Neuronal stem cell (in vitro differentiated cells): ENCODE measurements at regions not wholly inside any gene's neighbourhood (a gene's known extent, or its start where the extent isn't known, plus 50 kb on each side); places are given as distances from the start of the nearest gene placed in this dataset.

Source experiments
- DNase-seq: peaks from one replicate; pipeline ENCODE4 v3.0.0-alpha.2; 2013; ENCODE audit warnings: low spot score
- H2AFZ ChIP-seq: one replicate; pipeline ENCODE4 v1.6.1; 2013; ENCODE audit warnings: mild to moderate bottlenecking, low read length, inconsistent platforms
- H2AK5ac ChIP-seq: 2 replicates; pipeline ENCODE4 v1.6.1; 2013; ENCODE audit warnings: low read depth, mild to moderate bottlenecking, inconsistent platforms, low read length, moderate library complexity, mixed read lengths
- H2BK120ac ChIP-seq: 2 replicates; pipeline ENCODE4 v1.6.1; 2013; ENCODE audit warnings: low read depth, mild to moderate bottlenecking, inconsistent platforms, low read length, moderate library complexity, mixed read lengths
- H2BK12ac ChIP-seq: one replicate; pipeline ENCODE4 v1.6.1; 2013; ENCODE audit warnings: low read length, inconsistent platforms
- H2BK15ac ChIP-seq: 2 replicates; pipeline ENCODE4 v1.6.1; 2013; ENCODE audit warnings: mild to moderate bottlenecking, low read length, inconsistent platforms, mixed read lengths
- H2BK5ac ChIP-seq: one replicate; pipeline ENCODE4 v1.6.1; 2013; ENCODE audit warnings: inconsistent platforms, mild to moderate bottlenecking, low read length, moderate library complexity
- H3K14ac ChIP-seq: one replicate; pipeline ENCODE4 v1.6.1; 2013; ENCODE audit warnings: low read length, inconsistent platforms
- H3K18ac ChIP-seq: 2 replicates; pipeline ENCODE4 v1.6.1; 2013; ENCODE audit warnings: low read length, inconsistent platforms
- H3K23ac ChIP-seq: 2 replicates; pipeline ENCODE4 v1.6.1; 2013; ENCODE audit warnings: low read depth, mild to moderate bottlenecking, mixed read lengths, low read length, inconsistent platforms; ENCODE audit not compliant: poor library complexity
- H3K27ac ChIP-seq: replicated peaks from 3 replicates; pipeline ENCODE4 v1.5.1; 2013; ENCODE audit warnings: low read length, inconsistent platforms
- H3K27me3 ChIP-seq, 3 experiments: 2 replicates each; pipeline ENCODE4 v1.6.1; 2013; ENCODE audit warnings: low read length in 3 of 3, mild to moderate bottlenecking in 2 of 3, inconsistent platforms in 1 of 3, low read depth in 1 of 3, mixed read lengths in 1 of 3, moderate library complexity in 1 of 3; ENCODE audit not compliant: control insufficient read depth in 3 of 3, insufficient read depth in 3 of 3
- H3K36me3 ChIP-seq, 2 donors: replicated peaks in 1 of 2; 2 replicates each; pipeline ENCODE4 v1.6.1; 2013; ENCODE audit warnings: low read length in 2 of 2; ENCODE audit not compliant: control insufficient read depth in 2 of 2, insufficient read depth in 2 of 2
- H3K4ac ChIP-seq: 2 replicates; pipeline ENCODE4 v1.6.1; 2013; ENCODE audit warnings: inconsistent platforms, mild to moderate bottlenecking, low read length, moderate library complexity
- H3K4me1 ChIP-seq, 2 donors: 1 replicate in 1 of 2; 2 replicates in 1 of 2; pipeline ENCODE4 v1.6.1; 2013; ENCODE audit warnings: low read length in 2 of 2, low read depth in 1 of 2; ENCODE audit not compliant: control insufficient read depth in 2 of 2, insufficient read depth in 1 of 2
- H3K4me2 ChIP-seq: one replicate; pipeline ENCODE4 v1.6.1; 2013; ENCODE audit warnings: mild to moderate bottlenecking, low read length, inconsistent platforms; ENCODE audit not compliant: insufficient read depth, poor library complexity, severe bottlenecking
- H3K4me3 ChIP-seq, 2 donors: 2 replicates each; pipeline ENCODE4 v1.5.1; 2013; ENCODE audit warnings: low read length in 2 of 2, mild to moderate bottlenecking in 2 of 2, inconsistent platforms in 1 of 2, moderate library complexity in 1 of 2
- H3K79me1 ChIP-seq: one replicate; pipeline ENCODE4 v1.6.1; 2013; ENCODE audit warnings: low read depth, mild to moderate bottlenecking, inconsistent platforms, low read length, moderate library complexity
- H3K9ac ChIP-seq: one replicate; pipeline ENCODE4 v1.6.1; 2013; ENCODE audit warnings: mild to moderate bottlenecking, low read depth, low read length, inconsistent platforms; ENCODE audit not compliant: poor library complexity
- H3K9me3 ChIP-seq, 2 donors: replicated peaks in 1 of 2; 2 replicates each; pipeline versions ENCODE3 to v1.6.1; 2013; ENCODE audit warnings: low read length in 2 of 2, mild to moderate bottlenecking in 2 of 2, inconsistent platforms in 1 of 2, low read depth in 1 of 2, mixed read lengths in 1 of 2, moderate library complexity in 1 of 2; ENCODE audit not compliant: control insufficient read depth in 2 of 2, insufficient read depth in 1 of 2
- H4K8ac ChIP-seq: one replicate; pipeline ENCODE4 v1.6.1; 2013; ENCODE audit warnings: low read depth, mild to moderate bottlenecking, inconsistent platforms, low read length, moderate library complexity
- H4K91ac ChIP-seq: one replicate; pipeline ENCODE4 v1.6.1; 2013; ENCODE audit warnings: low read length, low read depth, mild to moderate bottlenecking, inconsistent platforms; ENCODE audit not compliant: poor library complexity
- WGBS, 2 donors: extraction: QIAGEN DNeasy Blood & Tissue Kit; methylation state at CpG; one replicate each; pipeline ENCODE4 v1.1.7; 2013; ENCODE audit warnings: missing lambda C conversion rate in 2 of 2, mixed read lengths in 1 of 2; ENCODE audit not compliant: insufficient read length in 2 of 2, insufficient replicate concordance in 1 of 2; ENCODE audit errors: extremely low coverage in 2 of 2; 5-methylcytosine and 5-hydroxymethylcytosine counted together

DNA sequence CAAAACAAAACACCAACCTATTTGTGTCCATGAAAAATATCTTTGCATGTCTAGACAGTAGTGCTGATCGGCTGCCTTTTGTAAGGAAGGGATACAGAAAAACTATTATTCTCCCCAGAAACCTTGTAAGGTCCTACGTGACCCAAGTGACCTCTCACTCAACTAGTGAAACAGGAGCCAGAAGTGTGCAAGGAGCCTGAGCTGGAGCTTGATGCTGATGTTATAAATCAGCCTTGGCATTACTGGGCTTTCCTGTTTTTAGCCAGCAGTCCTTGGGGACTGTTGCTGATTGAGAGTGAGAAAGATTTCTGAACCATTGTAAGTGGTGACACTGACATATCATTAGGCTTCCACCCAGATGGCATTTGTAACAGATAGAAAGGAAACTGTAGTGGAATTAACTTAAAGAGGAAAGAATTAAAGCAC is 100.8 kb upstream of the LIMCH1 start:
- no peaks in the 10 kb centered on the region for H3K27me3 ChIP-seq
- H3K4me2 ChIP-seq: no peak overlapping the region
- DNase-seq: no peak
- H3K27ac ChIP-seq: no peak overlapping the region
- peaks cover 22 to 40% of the 10 kb centered on the region in 2 donors for H3K4me1 ChIP-seq
- H3K4ac ChIP-seq: no peak overlapping the region
- H3K23ac ChIP-seq: no peak overlapping the region
- no peak overlapping the region for H4K8ac ChIP-seq
- WGBS, 2 donors: no CpG with 5 or more reads among the region's 2 CpGs
- H3K4me3 ChIP-seq: no peak overlapping the region
- no peaks in the 10 kb centered on the region for H3K79me1 ChIP-seq
- H3K14ac ChIP-seq: no peak overlapping the region
- H2AK5ac ChIP-seq: no peak overlapping the region
- H2BK120ac ChIP-seq: no peak overlapping the region
- no peak overlapping the region for H2BK15ac ChIP-seq
- no peak overlapping the region for H2BK12ac ChIP-seq
- peaks cover 2 to 5% of the 10 kb centered on the region in 2 donors for H3K9me3 ChIP-seq
- H3K9ac ChIP-seq: no peak overlapping the region
- no peak overlapping the region for H3K18ac ChIP-seq
- no peak overlapping the region for H2AFZ ChIP-seq
- no peaks in the 10 kb centered on the region for H3K36me3 ChIP-seq
- H4K91ac ChIP-seq: no peak overlapping the region
- H2BK5ac ChIP-seq: no peak overlapping the region

DNA sequence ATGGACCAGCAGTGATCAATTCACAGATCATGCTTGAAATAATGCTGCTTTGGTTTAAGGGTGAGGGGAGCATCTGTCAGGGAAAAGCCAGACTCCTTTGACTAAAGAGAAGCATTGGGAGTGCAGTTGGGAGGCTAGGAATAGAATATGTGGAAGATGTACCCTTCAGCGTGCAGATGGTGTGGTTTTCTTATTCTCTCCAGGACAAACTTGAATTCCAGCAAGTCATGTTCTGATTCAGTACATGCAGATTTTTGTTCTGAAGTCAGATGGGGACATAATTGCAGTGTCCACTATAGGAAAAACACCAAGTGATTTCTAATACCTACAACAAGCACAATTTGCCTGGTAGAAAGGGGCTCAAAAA is 99.0 kb upstream of the LIMCH1 start:
- H2BK120ac ChIP-seq: no peak overlapping the region
- H3K14ac ChIP-seq: no peak overlapping the region
- H3K9ac ChIP-seq: no peak overlapping the region

GRCh38 chr4:41442810-41443209 is 95.1 kb upstream of the LIMCH1 start:
- DNase-seq: no peak
- no peak overlapping the region for H3K4ac ChIP-seq
- peaks cover 2 to 8% of the 10 kb centered on the region in 2 donors for H3K4me1 ChIP-seq
- no peak overlapping the region for H3K23ac ChIP-seq
- H2AFZ ChIP-seq: no peak overlapping the region
- no peak overlapping the region for H2BK12ac ChIP-seq
- no peak overlapping the region for H2BK15ac ChIP-seq
- no peaks in the 10 kb centered on the region for H3K36me3 ChIP-seq
- no peaks in the 10 kb centered on the region for H3K27me3 ChIP-seq
- H3K9me3 ChIP-seq: no peaks in the 10 kb centered on the region
- no peak overlapping the region for H2BK5ac ChIP-seq
- H2BK120ac ChIP-seq: no peak overlapping the region
- H3K4me2 ChIP-seq: no peak overlapping the region
- H3K79me1 ChIP-seq: no peaks in the 10 kb centered on the region
- H3K27ac ChIP-seq: no peak overlapping the region
- no peak overlapping the region for H4K8ac ChIP-seq
- no peak overlapping the region for H4K91ac ChIP-seq
- H2AK5ac ChIP-seq: no peak overlapping the region
- no peak overlapping the region for H3K18ac ChIP-seq
- no peak overlapping the region for H3K14ac ChIP-seq
- no peak overlapping the region for H3K4me3 ChIP-seq
- H3K9ac ChIP-seq: no peak overlapping the region

More for the DNA sequence above, 99.0 kb upstream of the LIMCH1 start:
- H2BK5ac ChIP-seq: no peak overlapping the region
- H2BK12ac ChIP-seq: no peak overlapping the region
- H2BK15ac ChIP-seq: no peak overlapping the region
- H3K4me3 ChIP-seq: no peak overlapping the region
- H3K4me1 ChIP-seq: peaks cover 16 to 24% of the 10 kb centered on the region in 2 donors
- H3K4ac ChIP-seq: no peak overlapping the region
- H2AFZ ChIP-seq: no peak overlapping the region
- no peak overlapping the region for H3K23ac ChIP-seq
- H3K9me3 ChIP-seq: peaks cover 2 to 5% of the 10 kb centered on the region in 2 donors
- H4K8ac ChIP-seq: no peak overlapping the region
- H3K36me3 ChIP-seq: no peaks in the 10 kb centered on the region
- no peak overlapping the region for H3K4me2 ChIP-seq
- H3K27ac ChIP-seq: no peak overlapping the region
- no peak for DNase-seq
- H4K91ac ChIP-seq: no peak overlapping the region
- H3K18ac ChIP-seq: no peak overlapping the region
- no peaks in the 10 kb centered on the region for H3K79me1 ChIP-seq
- no peak overlapping the region for H2AK5ac ChIP-seq
- no peaks in the 10 kb centered on the region for H3K27me3 ChIP-seq
- WGBS, 2 donors: no CpG with 5 or more reads among the region's 1 CpG

- Histone ChIP-seq H3K14ac (no peak overlapping the region), H3K27ac (no peak overlapping the region), H3K4me1 (peaks cover 2 to 5% of the 10 kb centered on the region in 2 donors)
Observed at GRCh38 chr4:41443340-41444079, 94.4 kb upstream of the LIMCH1 start.

More at GRCh38 chr4:41443340-41444079, 94.4 kb upstream of the LIMCH1 start:
- Histone ChIP-seq H3K79me1 (no peaks in the 10 kb centered on the region), H4K8ac (no peak overlapping the region), H3K4ac (no peak overlapping the region), H2BK12ac (no peak overlapping the region), H3K18ac (no peak overlapping the region), H4K91ac (no peak overlapping the region), H2BK15ac (no peak overlapping the region), H2AFZ (no peak overlapping the region), H3K36me3 (no peaks in the 10 kb centered on the region), H3K9ac (no peak overlapping the region), H2BK5ac (no peak overlapping the region), H3K23ac (no peak overlapping the region), H2AK5ac (no peak overlapping the region), H3K4me2 (no peak overlapping the region), H2BK120ac (no peak overlapping the region), H3K27me3 (no peaks in the 10 kb centered on the region), H3K9me3 (no peaks in the 10 kb centered on the region), H3K4me3 (no peak overlapping the region)
- no CpG with 5 or more reads among the region's 5 CpGs for WGBS, 2 donors
- no peak for DNase-seq
